ENCODE measurements at regions not wholly inside any gene's neighbourhood (a gene's known extent, or its start where the extent isn't known, plus 50 kb on each side); places are given as distances from the start of the nearest gene placed in this dataset.
"Not testable (repeated sequence)": the region's sequence is repeated elsewhere in the genome, so short reads cannot be mapped to it uniquely, and the experiment has no call there.

- H4K91ac ChIP-seq (replicated peaks; ENCODE audit: insufficient read length, low read length); H3K56ac ChIP-seq (replicated peaks; ENCODE audit: insufficient read length, low read depth, low read length); H3K4ac ChIP-seq (replicated peaks; ENCODE audit: insufficient read length, low read depth, low read length); H3K4me3 ChIP-seq (ENCODE audit: extremely low read depth in 1 of 4, insufficient read depth in 2 of 4, low read depth in 3 of 4, low read length in 4 of 4); DNase-seq (ENCODE audit: low read depth in 1 of 2, low spot score in 2 of 2); H4K8ac ChIP-seq (ENCODE audit: extremely low read depth, insufficient read depth, low read length); H3K79me1 ChIP-seq (ENCODE audit: low read depth, low read length); H3K18ac ChIP-seq (ENCODE audit: extremely low read depth, low read length); H4K5ac ChIP-seq (ENCODE audit: insufficient read length, low read depth, low read length); H2BK5ac ChIP-seq (ENCODE audit: low read depth, low read length); H2AK5ac ChIP-seq (ENCODE audit: low read depth, low read length); H3K4me2 ChIP-seq (ENCODE audit: insufficient read depth in 1 of 2, low read depth in 2 of 2, low read length in 2 of 2); H2BK12ac ChIP-seq (ENCODE audit: low read depth, low read length); H3K14ac ChIP-seq (ENCODE audit: insufficient read length); H4K20me1 ChIP-seq (replicated peaks in 1 of 2; ENCODE audit: control insufficient read depth in 1 of 2, insufficient read depth in 2 of 2, low read length in 2 of 2); H2BK15ac ChIP-seq (ENCODE audit: low read length); H2BK120ac ChIP-seq (replicated peaks; ENCODE audit: low read depth, low read length); H3K27ac ChIP-seq (ENCODE audit: low read depth, low read length); H3K4me1 ChIP-seq (replicated peaks in 1 of 4; ENCODE audit: control insufficient read depth in 3 of 4, insufficient read depth in 4 of 4, low read length in 3 of 4); H3K27me3 ChIP-seq (replicated peaks in 1 of 4; ENCODE audit: control insufficient read depth in 3 of 4, extremely low read depth in 1 of 4, insufficient read depth in 3 of 4, low read length in 3 of 4); CTCF ChIA-PET (ENCODE audit: partially characterized antibody); H3K79me2 ChIP-seq (ENCODE audit: control insufficient read depth in 1 of 2, insufficient read depth in 2 of 2, low read length in 2 of 2); POLR2A ChIA-PET (ENCODE audit: partially characterized antibody); H3K23me2 ChIP-seq (ENCODE audit: low read depth, low read length); H3K23ac ChIP-seq (ENCODE audit: insufficient read length); H2BK20ac ChIP-seq (ENCODE audit: low read length); H3K9ac ChIP-seq (replicated peaks in 1 of 4; ENCODE audit: extremely low read depth in 1 of 4, low read depth in 3 of 4, low read length in 3 of 4); H3K36me3 ChIP-seq (ENCODE audit: control insufficient read depth in 2 of 4, insufficient read depth in 4 of 4, low read length in 3 of 4); FAIRE-seq; H2AFZ ChIP-seq (ENCODE audit: low read length): not testable (repeated sequence)
- peaks cover 70 to 72% of the 10 kb centered on the region in 2 experiments for H3K9me3 ChIP-seq (ENCODE audit: insufficient read depth in 2 of 2, low read depth in 1 of 2, low read length in 1 of 2)
- WGBS, 2 experiments (ENCODE audit: extremely low coverage in 1 of 2, insufficient coverage in 1 of 2, insufficient read length in 1 of 2, insufficient replicate concordance in 2 of 2, low coverage in 1 of 2, low lambda C conversion rate in 2 of 2, missing lambda C conversion rate in 1 of 2), result 64% methylated on average over 1 of the region's 1 CpG; no CpG with 5 or more reads in 1 of the 2 experiments
Measured at GRCh38 chr22:11027532-11027931, 4500.5 kb upstream of the OR11H1 start.

- H2AFZ ChIP-seq (ENCODE audit: low read length); H3K4ac ChIP-seq (replicated peaks; ENCODE audit: insufficient read length, low read depth, low read length); DNase-seq (ENCODE audit: low read depth in 1 of 2, low spot score in 2 of 2); H3K9ac ChIP-seq (replicated peaks in 1 of 4; ENCODE audit: extremely low read depth in 1 of 4, low read depth in 3 of 4, low read length in 3 of 4); H3K4me1 ChIP-seq (replicated peaks in 1 of 4; ENCODE audit: control insufficient read depth in 3 of 4, insufficient read depth in 4 of 4, low read length in 3 of 4); H3K14ac ChIP-seq (ENCODE audit: insufficient read length); H2BK120ac ChIP-seq (replicated peaks; ENCODE audit: low read depth, low read length); CTCF ChIA-PET (ENCODE audit: partially characterized antibody); H3K79me1 ChIP-seq (ENCODE audit: low read depth, low read length); H3K27me3 ChIP-seq (replicated peaks in 1 of 4; ENCODE audit: control insufficient read depth in 3 of 4, extremely low read depth in 1 of 4, insufficient read depth in 3 of 4, low read length in 3 of 4); H3K4me2 ChIP-seq (ENCODE audit: insufficient read depth in 1 of 2, low read depth in 2 of 2, low read length in 2 of 2); H2BK12ac ChIP-seq (ENCODE audit: low read depth, low read length); H3K23ac ChIP-seq (ENCODE audit: insufficient read length); H2BK5ac ChIP-seq (ENCODE audit: low read depth, low read length); H3K56ac ChIP-seq (replicated peaks; ENCODE audit: insufficient read length, low read depth, low read length); H3K18ac ChIP-seq (ENCODE audit: extremely low read depth, low read length); H2AK5ac ChIP-seq (ENCODE audit: low read depth, low read length); FAIRE-seq; H4K20me1 ChIP-seq (replicated peaks in 1 of 2; ENCODE audit: control insufficient read depth in 1 of 2, insufficient read depth in 2 of 2, low read length in 2 of 2); H3K27ac ChIP-seq (ENCODE audit: low read depth, low read length); H3K4me3 ChIP-seq (ENCODE audit: extremely low read depth in 1 of 4, insufficient read depth in 2 of 4, low read depth in 3 of 4, low read length in 4 of 4); H4K91ac ChIP-seq (replicated peaks; ENCODE audit: insufficient read length, low read length); H3K23me2 ChIP-seq (ENCODE audit: low read depth, low read length); H4K8ac ChIP-seq (ENCODE audit: extremely low read depth, insufficient read depth, low read length); POLR2A ChIA-PET (ENCODE audit: partially characterized antibody); H2BK20ac ChIP-seq (ENCODE audit: low read length); H3K79me2 ChIP-seq (ENCODE audit: control insufficient read depth in 1 of 2, insufficient read depth in 2 of 2, low read length in 2 of 2); H4K5ac ChIP-seq (ENCODE audit: insufficient read length, low read depth, low read length); H3K36me3 ChIP-seq (ENCODE audit: control insufficient read depth in 2 of 4, insufficient read depth in 4 of 4, low read length in 3 of 4); H2BK15ac ChIP-seq (ENCODE audit: low read length): not testable (repeated sequence)
- peaks cover 67 to 79% of the 10 kb centered on the region in 2 experiments for H3K9me3 ChIP-seq (ENCODE audit: insufficient read depth in 2 of 2, low read depth in 1 of 2, low read length in 1 of 2)
- 37% methylated on average over 1 of the region's 1 CpG; no CpG with 5 or more reads in 1 of the 2 experiments for WGBS, 2 experiments (ENCODE audit: extremely low coverage in 1 of 2, insufficient coverage in 1 of 2, insufficient read length in 1 of 2, insufficient replicate concordance in 2 of 2, low coverage in 1 of 2, low lambda C conversion rate in 2 of 2, missing lambda C conversion rate in 1 of 2)
Measured at GRCh38 chr22:11028180-11028579, 4499.8 kb upstream of the OR11H1 start.
